Ascending aorta (tissue), 2 donors: ENCODE measurements at regions not wholly inside any gene's neighbourhood (a gene's known extent, or its start where the extent isn't known, plus 50 kb on each side); places are given as distances from the start of the nearest gene placed in this dataset.
"Not testable (repeated sequence)": the region's sequence is repeated elsewhere in the genome, so short reads cannot be mapped to it uniquely, and the experiment has no call there.

Experiments
- DNase-seq, 2 donors: peaks; one replicate each; pipeline ENCODE4 v3.0.0-alpha.2; 2019; ENCODE audit warnings: low spot score in 2 of 2
- H3K27ac ChIP-seq, 2 donors: fragments of 200-600 bp; sonication (generic); one replicate each; pipeline ENCODE4 v1.5.1; 2016 to 2017; ENCODE audit warnings: mild to moderate bottlenecking in 1 of 2
- H3K27me3 ChIP-seq: fragments of 200-600 bp; sonication (generic); one replicate; pipeline ENCODE4 v1.5.1; 2017
- H3K36me3 ChIP-seq, 2 donors: fragments of 200-600 bp; sonication (generic); one replicate each; pipeline ENCODE4 v1.5.1; 2016
- H3K4me1 ChIP-seq, 2 donors: fragments of 200-600 bp; sonication (generic); one replicate each; pipeline ENCODE4 v1.5.1; 2016 to 2017; ENCODE audit warnings: mild to moderate bottlenecking in 1 of 2
- H3K4me3 ChIP-seq, 2 donors: fragments of 200-600 bp; sonication (generic); one replicate each; pipeline ENCODE4 v1.5.1; 2016 to 2017; ENCODE audit warnings: mild to moderate bottlenecking in 1 of 2
- H3K9me3 ChIP-seq, 2 donors: fragments of 200-600 bp; sonication (generic); one replicate each; pipeline ENCODE4 v1.5.1; 2016
- CTCF ChIP-seq, 3 experiments: fragments of 200-600 bp in 2 of 3; fragments of 450-650 bp in 1 of 3; sonication (generic) in 2 of 3; IDR thresholded peaks; one replicate each; pipeline ENCODE4 v1.5.1; 2016 to 2019; ENCODE audit warnings: antibody characterized with exemption in 3 of 3, mild to moderate bottlenecking in 1 of 3, moderate library complexity in 1 of 3
- intact Hi-C: fragments of 100-400 bp; cut with DNase I; formaldehyde crosslinking; loops from one replicate; pipeline ENCODE4 v1.15.1; 2023

GRCh38 chr13:63851526-63851925 is 2435.9 kb upstream of the PCDH20 start:
- Histone ChIP-seq H3K9me3 (no peaks in the 10 kb centered on the region), H3K36me3 (no peaks in the 10 kb centered on the region), H3K27me3 (no peaks in the 10 kb centered on the region), H3K27ac (no peak overlapping the region), H3K4me1 (no peaks in the 10 kb centered on the region), H3K4me3 (no peak overlapping the region)
- no peak for TF ChIP-seq CTCF (IDR thresholded peaks at IDR 0.05)
- DNase-seq, result no peak
- intact Hi-C loops, result no loop called here

- no peak overlapping the region for H3K27ac ChIP-seq
- H3K4me1 ChIP-seq, result no peaks in the 10 kb centered on the region
- H3K27me3 ChIP-seq, result no peaks in the 10 kb centered on the region
- intact Hi-C loops, result no loop called here
- H3K4me3 ChIP-seq, result no peak overlapping the region
- H3K9me3 ChIP-seq, result no peaks in the 10 kb centered on the region
- TF ChIP-seq CTCF (IDR thresholded peaks at IDR 0.05), result no peak
- no peaks in the 10 kb centered on the region for H3K36me3 ChIP-seq
- no peak for DNase-seq
Measured at GRCh38 chr13:63843766-63844699, 2428.4 kb upstream of the PCDH20 start.

GRCh38 chr13:63842102-63842501 is 2426.5 kb upstream of the PCDH20 start:
- no peak for DNase-seq
- H3K36me3 ChIP-seq, result no peaks in the 10 kb centered on the region
- no peak for TF ChIP-seq CTCF (IDR thresholded peaks at IDR 0.05)
- no peak overlapping the region for H3K4me3 ChIP-seq
- no peaks in the 10 kb centered on the region for H3K27me3 ChIP-seq
- no peak overlapping the region for H3K27ac ChIP-seq
- H3K4me1 ChIP-seq, result no peaks in the 10 kb centered on the region
- intact Hi-C loops, result no loop called here
- no peaks in the 10 kb centered on the region for H3K9me3 ChIP-seq

- intact Hi-C loops, result no loop called here
- DNase-seq, result no peak
- Histone ChIP-seq H3K27ac (no peak overlapping the region), H3K9me3 (no peaks in the 10 kb centered on the region), H3K36me3 (no peaks in the 10 kb centered on the region), H3K4me1 (no peaks in the 10 kb centered on the region), H3K27me3 (no peaks in the 10 kb centered on the region), H3K4me3 (no peak overlapping the region)
- no peak for TF ChIP-seq CTCF (IDR thresholded peaks at IDR 0.05)
Measured at GRCh38 chr13:63840551-63841421, 2425.1 kb upstream of the PCDH20 start.

GRCh38 chr13:63838366-63839110 is 2422.9 kb upstream of the PCDH20 start:
- H3K4me3 ChIP-seq, result no peak overlapping the region
- no peaks in the 10 kb centered on the region for H3K4me1 ChIP-seq
- no peak for DNase-seq
- no peak overlapping the region for H3K27ac ChIP-seq
- intact Hi-C loops, result no loop called here
- no peak for TF ChIP-seq CTCF (IDR thresholded peaks at IDR 0.05)
- H3K9me3 ChIP-seq, result no peaks in the 10 kb centered on the region
- H3K36me3 ChIP-seq, result no peaks in the 10 kb centered on the region
- H3K27me3 ChIP-seq, result no peaks in the 10 kb centered on the region

GRCh38 chr13:63837701-63838100 is 2422.1 kb upstream of the PCDH20 start:
- H3K9me3 ChIP-seq, H3K27me3 ChIP-seq, intact Hi-C loops, H3K27ac ChIP-seq, H3K4me3 ChIP-seq, DNase-seq, H3K4me1 ChIP-seq, H3K36me3 ChIP-seq: not testable (repeated sequence)

- H3K27me3 ChIP-seq, H3K4me1 ChIP-seq, H3K4me3 ChIP-seq, H3K27ac ChIP-seq, H3K36me3 ChIP-seq, intact Hi-C loops, DNase-seq, H3K9me3 ChIP-seq: not testable (repeated sequence)
Measured at GRCh38 chr13:63829609-63830008, 2414.0 kb upstream of the PCDH20 start.

GRCh38 chr13:63821785-63822184 is 2406.1 kb upstream of the PCDH20 start:
- intact Hi-C loops, H3K4me1 ChIP-seq, DNase-seq, H3K27me3 ChIP-seq, H3K27ac ChIP-seq, H3K9me3 ChIP-seq, H3K36me3 ChIP-seq, H3K4me3 ChIP-seq: not testable (repeated sequence)
